H1 (cell line): ENCODE measurements at regions not wholly inside any gene's neighbourhood (a gene's known extent, or its start where the extent isn't known, plus 50 kb on each side); places are given as distances from the start of the nearest gene placed in this dataset.

Experiments used
- CTCF ChIA-PET: fragments of 300-600 bp; sonication (Branson Sonifier 250); formaldehyde crosslinking; loops from one replicate; lab custom pipeline; 2021; ENCODE audit not compliant: partially characterized antibody; lab: Charles Lee
- POLR2A ChIA-PET: fragments of 300-600 bp; sonication (Branson Sonifier 250); formaldehyde crosslinking; loops from one replicate; lab custom pipeline; 2021; ENCODE audit warnings: inconsistent platforms; ENCODE audit not compliant: partially characterized antibody; lab: Charles Lee
- DNase-seq, 2 experiments: peaks; one replicate each; pipeline versions ENCODE4 v3.0.0 to v3.0.0-alpha.2; 2010 to 2022; ENCODE audit warnings: low spot score in 2 of 2, low read depth in 1 of 2, mixed read lengths in 1 of 2
- FAIRE-seq: peaks from 2 replicates; lab custom pipeline; 2011; peaks lifted over from hg19 to GRCh38; lab: Jason Lieb, UNC
- H2AFZ ChIP-seq: 2 replicates; pipeline ENCODE4 v1.8.1; 2012; ENCODE audit warnings: low read length, inconsistent platforms
- H2AK5ac ChIP-seq: 2 replicates; pipeline ENCODE4 v1.6.1; 2013; ENCODE audit warnings: low read depth, low read length
- H2BK120ac ChIP-seq: replicated peaks from 2 replicates; pipeline ENCODE3; 2013; ENCODE audit warnings: low read depth, low read length, inconsistent platforms
- H2BK12ac ChIP-seq: 2 replicates; pipeline ENCODE4 v1.6.1; 2013; ENCODE audit warnings: low read depth, low read length
- H2BK15ac ChIP-seq: 2 replicates; pipeline ENCODE4 v1.6.1; 2013; ENCODE audit warnings: low read length
- H2BK20ac ChIP-seq: 2 replicates; pipeline ENCODE4 v1.6.1; 2013; ENCODE audit warnings: low read length
- H2BK5ac ChIP-seq: 2 replicates; pipeline ENCODE4 v1.6.1; 2013; ENCODE audit warnings: low read depth, low read length
- H3K14ac ChIP-seq: 2 replicates; pipeline ENCODE4 v1.6.1; 2013; ENCODE audit warnings: inconsistent platforms; ENCODE audit not compliant: insufficient read length
- H3K18ac ChIP-seq: 2 replicates; pipeline ENCODE4 v1.6.1; 2013; ENCODE audit warnings: low read length; ENCODE audit errors: extremely low read depth
- H3K23ac ChIP-seq: 2 replicates; pipeline ENCODE4 v1.6.1; 2013; ENCODE audit warnings: inconsistent platforms; ENCODE audit not compliant: insufficient read length
- H3K23me2 ChIP-seq: 2 replicates; pipeline ENCODE4 v1.6.1; 2013; ENCODE audit warnings: low read depth, low read length
- H3K27ac ChIP-seq: 2 replicates; pipeline ENCODE4 v1.6.1; 2011; ENCODE audit warnings: low read depth, low read length, inconsistent platforms
- H3K27me3 ChIP-seq, 4 experiments: replicated peaks in 1 of 4; 1 replicate in 1 of 4; 2 replicates in 3 of 4; pipeline versions ENCODE4 v1.6.1 to v1.8.1; 2011 to 2013; ENCODE audit warnings: low read length in 3 of 4, mild to moderate bottlenecking in 3 of 4, inconsistent platforms in 2 of 4, mixed read lengths in 2 of 4, moderate library complexity in 1 of 4; ENCODE audit not compliant: control insufficient read depth in 3 of 4, insufficient read depth in 3 of 4; ENCODE audit errors: extremely low read depth in 1 of 4
- H3K36me3 ChIP-seq, 4 experiments: 2 replicates each; pipeline versions ENCODE4 v1.6.1 to v1.8.1; 2011 to 2013; ENCODE audit warnings: mild to moderate bottlenecking in 4 of 4, low read length in 3 of 4, moderate library complexity in 2 of 4, control low read depth in 1 of 4, inconsistent platforms in 1 of 4; ENCODE audit not compliant: insufficient read depth in 4 of 4, control insufficient read depth in 2 of 4
- H3K4ac ChIP-seq: replicated peaks from 2 replicates; pipeline ENCODE3; 2013; ENCODE audit warnings: low read length, low read depth, mixed read lengths, inconsistent platforms; ENCODE audit not compliant: insufficient read length
- H3K4me1 ChIP-seq, 4 experiments: replicated peaks in 1 of 4; 1 replicate in 1 of 4; 2 replicates in 3 of 4; pipeline versions ENCODE4 v1.6.1 to v1.8.1; 2011 to 2013; ENCODE audit warnings: low read length in 3 of 4, inconsistent platforms in 2 of 4, mixed read lengths in 1 of 4; ENCODE audit not compliant: insufficient read depth in 4 of 4, control insufficient read depth in 3 of 4
- H3K4me2 ChIP-seq, 2 experiments: 2 replicates each; pipeline versions ENCODE4 v1.6.1 to v1.8.1; 2011 to 2013; ENCODE audit warnings: low read depth in 2 of 2, low read length in 2 of 2, control low read depth in 1 of 2, inconsistent platforms in 1 of 2, mild to moderate bottlenecking in 1 of 2; ENCODE audit not compliant: insufficient read depth in 1 of 2
- H3K4me3 ChIP-seq, 4 experiments: fragments of 200-600, 300-600 bp in 1 of 4; sonication (generic), shearing (Covaris generic), sonication (Bioruptor Twin) in 1 of 4; 2 replicates each; pipeline versions ENCODE4 v1.5.1 to v1.8.1; 2011 to 2016; ENCODE audit warnings: low read length in 4 of 4, low read depth in 3 of 4, control low read depth in 2 of 4, inconsistent platforms in 2 of 4, mild to moderate bottlenecking in 2 of 4, mixed read lengths in 1 of 4, moderate library complexity in 1 of 4; ENCODE audit not compliant: insufficient read depth in 2 of 4; ENCODE audit errors: extremely low read depth in 1 of 4
- H3K56ac ChIP-seq: replicated peaks from 2 replicates; pipeline ENCODE3; 2013; ENCODE audit warnings: low read depth, mild to moderate bottlenecking, mixed read lengths, low read length, inconsistent platforms; ENCODE audit not compliant: insufficient read length
- H3K79me1 ChIP-seq: 2 replicates; pipeline ENCODE4 v1.6.1; 2013; ENCODE audit warnings: low read depth, low read length, control low read depth
- H3K79me2 ChIP-seq, 2 experiments: 2 replicates each; pipeline versions ENCODE4 v1.6.1 to v1.8.1; 2012 to 2013; ENCODE audit warnings: low read length in 2 of 2, mild to moderate bottlenecking in 2 of 2, inconsistent platforms in 1 of 2; ENCODE audit not compliant: insufficient read depth in 2 of 2, control insufficient read depth in 1 of 2
- H3K9ac ChIP-seq, 4 experiments: replicated peaks in 1 of 4; 1 replicate in 1 of 4; 2 replicates in 3 of 4; pipeline versions ENCODE4 v1.6.1 to v1.8.1; 2011 to 2013; ENCODE audit warnings: low read depth in 3 of 4, low read length in 3 of 4, control low read depth in 2 of 4, mild to moderate bottlenecking in 2 of 4, moderate library complexity in 2 of 4, inconsistent platforms in 1 of 4; ENCODE audit errors: extremely low read depth in 1 of 4
- H3K9me3 ChIP-seq, 2 experiments: 2 replicates each; pipeline versions ENCODE4 v1.6.1 to v1.8.1; 2012 to 2013; ENCODE audit warnings: mild to moderate bottlenecking in 2 of 2, moderate library complexity in 2 of 2, control low read depth in 1 of 2, inconsistent platforms in 1 of 2, low read depth in 1 of 2, low read length in 1 of 2, mixed read lengths in 1 of 2; ENCODE audit not compliant: insufficient read depth in 2 of 2
- H4K20me1 ChIP-seq, 2 experiments: replicated peaks in 1 of 2; 2 replicates each; pipeline versions ENCODE3 to v1.8.1; 2011 to 2013; ENCODE audit warnings: inconsistent platforms in 2 of 2, low read length in 2 of 2, mild to moderate bottlenecking in 1 of 2; ENCODE audit not compliant: insufficient read depth in 2 of 2, control insufficient read depth in 1 of 2
- H4K5ac ChIP-seq: 2 replicates; pipeline ENCODE4 v1.6.1; 2013; ENCODE audit warnings: low read length, low read depth, mixed read lengths, inconsistent platforms; ENCODE audit not compliant: insufficient read length
- H4K8ac ChIP-seq: 2 replicates; pipeline ENCODE4 v1.8.0; 2013; ENCODE audit warnings: mild to moderate bottlenecking, moderate library complexity, low read length, inconsistent platforms; ENCODE audit not compliant: insufficient read depth; ENCODE audit errors: extremely low read depth
- H4K91ac ChIP-seq: replicated peaks from 2 replicates; pipeline ENCODE3; 2013; ENCODE audit warnings: low read length, mixed read lengths, inconsistent platforms; ENCODE audit not compliant: insufficient read length
- CBX5 ChIP-seq: fragments of 300-800, 300-1000 bp; sonication (generic); IDR thresholded peaks from 2 replicates; pipeline ENCODE4 v1.7.1; 2016; ENCODE audit warnings: antibody characterized with exemption, low read length, low read depth
- CEBPB ChIP-seq: IDR thresholded peaks from 2 replicates; pipeline ENCODE4 v1.6.1; 2012; ENCODE audit warnings: low read depth, low read length
- GABPA ChIP-seq: IDR thresholded peaks from 2 replicates; pipeline ENCODE4 v1.6.1; 2011; ENCODE audit warnings: mild to moderate bottlenecking, low read length, moderate library complexity, borderline replicate concordance; ENCODE audit not compliant: insufficient read depth
- KDM4A ChIP-seq: IDR thresholded peaks from one replicate; pipeline ENCODE4 v1.7.1; 2012; ENCODE audit warnings: low read depth, mild to moderate bottlenecking, moderate library complexity, low read length, inconsistent platforms; ENCODE audit not compliant: severe bottlenecking
- KDM5A ChIP-seq: fragments of 200-600 bp; IDR thresholded peaks from 2 replicates; pipeline ENCODE4 v1.7.1; 2012; ENCODE audit warnings: mild to moderate bottlenecking, low read length, inconsistent platforms, mixed read lengths
- NANOG ChIP-seq: IDR thresholded peaks from 2 replicates; pipeline ENCODE4 v1.6.1; 2011; ENCODE audit warnings: low read length, low read depth, mild to moderate bottlenecking, inconsistent platforms; ENCODE audit not compliant: insufficient read depth, poor library complexity, severe bottlenecking
- POLR2A ChIP-seq, 2 experiments: IDR thresholded peaks; 1 replicate in 1 of 2; 2 replicates in 1 of 2; pipeline ENCODE4 v1.6.1; 2011; ENCODE audit warnings: low read depth in 2 of 2, low read length in 2 of 2, mild to moderate bottlenecking in 2 of 2; ENCODE audit errors: control extremely low read depth in 1 of 2
- RXRA ChIP-seq: IDR thresholded peaks from 2 replicates; pipeline ENCODE4 v1.6.1; 2011; ENCODE audit warnings: low read depth, mild to moderate bottlenecking, low read length, moderate library complexity; ENCODE audit not compliant: insufficient read depth
- SIX5 ChIP-seq: IDR thresholded peaks from 2 replicates; pipeline ENCODE4 v1.6.1; 2011; ENCODE audit warnings: mild to moderate bottlenecking, low read depth, low read length
- SP2 ChIP-seq: IDR thresholded peaks from 2 replicates; pipeline ENCODE4 v1.6.1; 2012; ENCODE audit warnings: mild to moderate bottlenecking, low read length, inconsistent platforms
- SUZ12 ChIP-seq: fragments of 200-600 bp; sonication (generic); IDR thresholded peaks from 2 replicates; pipeline ENCODE4 v1.6.1; 2012; ENCODE audit warnings: mild to moderate bottlenecking, inconsistent platforms, low read length, moderate library complexity, mixed read lengths
- ZNF274 ChIP-seq: IDR thresholded peaks from 2 replicates; pipeline ENCODE4 v1.7.0; 2012; ENCODE audit warnings: low read length, borderline replicate concordance; ENCODE audit errors: extremely low read depth
- WGBS, 2 experiments: shearing (Covaris generic) in 1 of 2; methylation state at CpG; one replicate each; pipeline versions ENCODE4 v1.1.6 to v1.1.7; 2013 to 2015; ENCODE audit warnings: low lambda C conversion rate in 2 of 2, mixed read lengths in 2 of 2, inconsistent platforms in 1 of 2, low coverage in 1 of 2, missing lambda C conversion rate in 1 of 2; ENCODE audit not compliant: insufficient replicate concordance in 2 of 2, insufficient coverage in 1 of 2, insufficient read length in 1 of 2; ENCODE audit errors: extremely low coverage in 1 of 2, missing lambda C conversion rate in 1 of 2; 5-methylcytosine and 5-hydroxymethylcytosine counted together
- TF ChIP-seq, protein P1 (sequence below), 3 experiments: IDR thresholded peaks; 1 replicate in 2 of 3; 2 replicates in 1 of 3; pipeline versions ENCODE4 v1.5.1 to v1.6.1; 2011; ENCODE audit warnings: low read length in 3 of 3, mild to moderate bottlenecking in 3 of 3, inconsistent platforms in 2 of 3, low read depth in 1 of 3, moderate library complexity in 1 of 3; ENCODE audit not compliant: insufficient read depth in 1 of 3; ENCODE audit errors: control extremely low read depth in 1 of 3

DNA sequence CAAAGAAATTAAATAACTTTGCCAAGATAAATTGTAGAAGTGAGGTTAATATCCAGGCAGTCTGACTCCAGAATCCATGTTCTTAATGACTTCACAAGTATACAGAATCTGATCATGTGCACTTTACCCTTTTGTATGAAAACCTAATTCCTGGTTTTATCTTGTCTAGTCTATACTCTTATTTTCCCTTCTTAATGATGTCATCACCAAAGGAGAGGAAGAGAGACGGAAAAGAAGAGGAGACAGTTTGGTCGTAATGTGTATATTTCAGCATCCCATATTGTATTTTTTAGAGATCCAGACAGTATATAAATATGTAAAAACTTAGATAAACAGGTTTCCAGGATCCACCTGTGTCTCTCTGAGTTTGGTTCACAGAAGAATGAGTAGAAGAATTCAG lies 159.9 kb upstream of the MDFIC start:
- 90% methylated on average over 2 of the region's 2 CpGs; no CpG with 5 or more reads in 1 of the 2 experiments for WGBS, 2 experiments
- no peak overlapping the region for H2BK120ac ChIP-seq
- H3K23me2 ChIP-seq: no peaks in the 10 kb centered on the region
- no peak overlapping the region for H4K5ac ChIP-seq
- H3K18ac ChIP-seq: no peak overlapping the region
- no peak overlapping the region for H2BK20ac ChIP-seq
- no peak overlapping the region for H2BK15ac ChIP-seq
- H4K91ac ChIP-seq: no peak overlapping the region
- ChIA-PET CTCF (no interaction called here), POLR2A (no interaction called here)
- no peaks in the 10 kb centered on the region for H3K4me1 ChIP-seq
- no peak overlapping the region for H2AK5ac ChIP-seq
- no peak overlapping the region for H3K56ac ChIP-seq
- H3K36me3 ChIP-seq: no peaks in the 10 kb centered on the region
- no peaks in the 10 kb centered on the region for H4K20me1 ChIP-seq
- H2BK12ac ChIP-seq: no peak overlapping the region
- H2AFZ ChIP-seq: no peak overlapping the region
- no peak overlapping the region for H3K14ac ChIP-seq
- no peak for DNase-seq
- H3K27ac ChIP-seq: no peak overlapping the region
- no peak for FAIRE-seq
- no peaks in the 10 kb centered on the region for H3K27me3 ChIP-seq
- no peak overlapping the region for H4K8ac ChIP-seq
- H3K79me1 ChIP-seq: no peaks in the 10 kb centered on the region
- H3K79me2 ChIP-seq: no peaks in the 10 kb centered on the region
- no peak overlapping the region for H3K4me3 ChIP-seq
- H3K23ac ChIP-seq: no peak overlapping the region
- no peak overlapping the region for H2BK5ac ChIP-seq
- H3K4me2 ChIP-seq: no peak overlapping the region
- H3K9ac ChIP-seq: no peak overlapping the region
- H3K4ac ChIP-seq: no peak overlapping the region
- H3K9me3 ChIP-seq: no peaks in the 10 kb centered on the region
- no peak for TF ChIP-seq CBX5
- no peak for TF ChIP-seq SIX5
- TF ChIP-seq KDM4A: no peak
- no peak for TF ChIP-seq RXRA
- TF ChIP-seq POLR2A (IDR thresholded peaks at IDR 0.05; ENCODE audit: control extremely low read depth in 1 of 2, low read depth in 2 of 2, low read length in 2 of 2): no peak
- no peak for TF ChIP-seq SUZ12
- TF ChIP-seq SP2: no peak
- TF ChIP-seq GABPA: no peak
- no peak for TF ChIP-seq ZNF274
- TF ChIP-seq NANOG: no peak
- TF ChIP-seq, protein P1, sequence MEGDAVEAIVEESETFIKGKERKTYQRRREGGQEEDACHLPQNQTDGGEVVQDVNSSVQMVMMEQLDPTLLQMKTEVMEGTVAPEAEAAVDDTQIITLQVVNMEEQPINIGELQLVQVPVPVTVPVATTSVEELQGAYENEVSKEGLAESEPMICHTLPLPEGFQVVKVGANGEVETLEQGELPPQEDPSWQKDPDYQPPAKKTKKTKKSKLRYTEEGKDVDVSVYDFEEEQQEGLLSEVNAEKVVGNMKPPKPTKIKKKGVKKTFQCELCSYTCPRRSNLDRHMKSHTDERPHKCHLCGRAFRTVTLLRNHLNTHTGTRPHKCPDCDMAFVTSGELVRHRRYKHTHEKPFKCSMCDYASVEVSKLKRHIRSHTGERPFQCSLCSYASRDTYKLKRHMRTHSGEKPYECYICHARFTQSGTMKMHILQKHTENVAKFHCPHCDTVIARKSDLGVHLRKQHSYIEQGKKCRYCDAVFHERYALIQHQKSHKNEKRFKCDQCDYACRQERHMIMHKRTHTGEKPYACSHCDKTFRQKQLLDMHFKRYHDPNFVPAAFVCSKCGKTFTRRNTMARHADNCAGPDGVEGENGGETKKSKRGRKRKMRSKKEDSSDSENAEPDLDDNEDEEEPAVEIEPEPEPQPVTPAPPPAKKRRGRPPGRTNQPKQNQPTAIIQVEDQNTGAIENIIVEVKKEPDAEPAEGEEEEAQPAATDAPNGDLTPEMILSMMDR (IDR thresholded peaks at IDR 0.05; ENCODE audit: control extremely low read depth in 1 of 3, insufficient read depth in 1 of 3, low read depth in 1 of 3, low read length in 3 of 3): no peak
- no peak for TF ChIP-seq CEBPB
- TF ChIP-seq KDM5A: no peak
